SK-N-SH (cell line): ENCODE measurements at regions not wholly inside any gene's neighbourhood (a gene's known extent, or its start where the extent isn't known, plus 50 kb on each side); places are given as distances from the start of the nearest gene placed in this dataset.

Experiments used
- CTCF ChIA-PET: fragments of 300-600, 350-600 bp; formaldehyde crosslinking; extraction: SDS; loops from one replicate; lab custom pipeline; 2021; lab: Yijun Ruan, JAX
- POLR2A ChIA-PET: fragments of 350-600 bp; sonication (Branson Sonifier 250); formaldehyde crosslinking; extraction: SDS; loops from one replicate; lab custom pipeline; 2020; ENCODE audit warnings: antibody characterized with exemption, inconsistent platforms; lab: Yijun Ruan, JAX
- DNase-seq: peaks from one replicate; pipeline ENCODE4 v3.0.0; 2012
- H2AFZ ChIP-seq: fragments of 200-600 bp; sonication (generic); 2 replicates; pipeline ENCODE4 v1.8.1; 2016; ENCODE audit warnings: antibody characterized with exemption, mild to moderate bottlenecking, low read depth
- H3F3A ChIP-seq: fragments of 200-600 bp; sonication (generic); replicated peaks from 2 replicates; pipeline ENCODE3; 2016; ENCODE audit warnings: antibody characterized with exemption, mild to moderate bottlenecking; ENCODE audit not compliant: insufficient read depth
- H3K27ac ChIP-seq, 2 experiments: fragments of 200-500 bp in 1 of 2; fragments of 200-600 bp in 1 of 2; sonication (Bioruptor generic) in 1 of 2; sonication (generic), shearing (Covaris generic) in 1 of 2; 2 replicates each; pipeline versions ENCODE4 v1.5.1 to v1.6.1; 2014 to 2016; ENCODE audit warnings: low read depth in 2 of 2, inconsistent platforms in 1 of 2, low read length in 1 of 2, mild to moderate bottlenecking in 1 of 2, mixed read lengths in 1 of 2
- H3K27me3 ChIP-seq: fragments of 200-600 bp; sonication (generic), shearing (Covaris generic); 2 replicates; pipeline ENCODE4 v1.6.1; 2016; ENCODE audit warnings: mixed run types; ENCODE audit not compliant: insufficient read depth
- H3K36me3 ChIP-seq, 2 experiments: fragments of 200-500 bp in 1 of 2; fragments of 200-600 bp in 1 of 2; sonication (Bioruptor generic) in 1 of 2; sonication (generic) in 1 of 2; replicated peaks in 1 of 2; 2 replicates each; pipeline versions ENCODE3 to v1.5.1; 2014 to 2016; ENCODE audit warnings: low read length in 1 of 2, mild to moderate bottlenecking in 1 of 2; ENCODE audit not compliant: insufficient read depth in 2 of 2, control insufficient read depth in 1 of 2
- H3K4me1 ChIP-seq, 2 experiments: fragments of 200-500 bp in 1 of 2; fragments of 200-600 bp in 1 of 2; sonication (Bioruptor generic) in 1 of 2; sonication (generic), shearing (Covaris generic) in 1 of 2; 2 replicates each; pipeline versions ENCODE4 v1.5.1 to v1.6.1; 2014 to 2016; ENCODE audit warnings: low read depth in 1 of 2, low read length in 1 of 2, mixed run types in 1 of 2; ENCODE audit not compliant: insufficient read depth in 2 of 2, control insufficient read depth in 1 of 2
- H3K4me2 ChIP-seq: fragments of 200-600 bp; sonication (generic), shearing (Covaris generic); 2 replicates; pipeline ENCODE4 v1.6.1; 2017; ENCODE audit warnings: mixed run types
- H3K4me3 ChIP-seq, 2 experiments: fragments of 200-500 bp in 1 of 2; fragments of 200-600 bp in 1 of 2; sonication (Bioruptor generic) in 1 of 2; sonication (generic), shearing (Covaris generic) in 1 of 2; 2 replicates each; pipeline versions ENCODE4 v1.5.1 to v1.8.1; 2014 to 2016; ENCODE audit warnings: low read depth in 2 of 2, inconsistent platforms in 1 of 2, low read length in 1 of 2, mild to moderate bottlenecking in 1 of 2, mixed read lengths in 1 of 2, moderate library complexity in 1 of 2
- H3K79me2 ChIP-seq: fragments of 200-600 bp; sonication (generic); 2 replicates; pipeline ENCODE4 v1.8.1; 2017; ENCODE audit warnings: mild to moderate bottlenecking; ENCODE audit not compliant: insufficient read depth
- H3K9ac ChIP-seq: fragments of 200-600 bp; sonication (generic); 2 replicates; pipeline ENCODE4 v1.6.1; 2017; ENCODE audit warnings: mixed run types
- H3K9me2 ChIP-seq: fragments of 200-600 bp; sonication (generic); 2 replicates; pipeline ENCODE4 v1.6.1; 2017; ENCODE audit warnings: mixed run types
- H3K9me3 ChIP-seq: fragments of 200-600 bp; sonication (generic); 2 replicates; pipeline ENCODE4 v1.6.1; 2017; ENCODE audit warnings: mixed run types, mild to moderate bottlenecking, moderate library complexity
- H4K20me1 ChIP-seq: fragments of 200-600 bp; sonication (generic); 2 replicates; pipeline ENCODE4 v1.6.1; 2017; ENCODE audit warnings: mild to moderate bottlenecking, mixed run types; ENCODE audit not compliant: insufficient read depth
- CTCF ChIP-seq: fragments of 200-600 bp; sonication (generic); IDR thresholded peaks from 2 replicates; pipeline ENCODE4 v1.6.1; 2017; ENCODE audit warnings: antibody characterized with exemption, mild to moderate bottlenecking, moderate library complexity
- ELF1 ChIP-seq: IDR thresholded peaks from 2 replicates; pipeline ENCODE4 v1.4.0; 2012
- EP300 ChIP-seq, 2 experiments: IDR thresholded peaks; 2 replicates each; pipeline versions ENCODE4 v1.4.0 to v1.6.1; 2012; ENCODE audit warnings: borderline replicate concordance in 1 of 2, low read depth in 1 of 2, low read length in 1 of 2
- FOXJ3 ChIP-seq: sonication (generic); formaldehyde crosslinking; IDR thresholded peaks from 2 replicates; pipeline ENCODE4 v1.5.1; 2020; ENCODE audit warnings: mild to moderate bottlenecking, missing genetic modification reagents
- GATA2 ChIP-seq: sonication (generic); formaldehyde crosslinking; IDR thresholded peaks from 2 replicates; pipeline ENCODE4 v1.5.0; 2020; ENCODE audit warnings: mild to moderate bottlenecking, missing genetic modification reagents
- POLR2AphosphoS5 ChIP-seq: IDR thresholded peaks from 2 replicates; pipeline ENCODE4 v1.6.1; 2012; ENCODE audit warnings: low read depth, low read length
- RAD21 ChIP-seq: IDR thresholded peaks from 2 replicates; pipeline ENCODE4 v1.6.1; 2012; ENCODE audit warnings: mild to moderate bottlenecking, low read length
- RFX5 ChIP-seq: IDR thresholded peaks from 2 replicates; pipeline ENCODE4 v1.6.1; 2012; ENCODE audit warnings: mild to moderate bottlenecking, improper control_type of control experiment, low read length
- SMC3 ChIP-seq: IDR thresholded peaks from 2 replicates; pipeline ENCODE4 v1.6.1; 2012; ENCODE audit warnings: low read depth, low read length, improper control_type of control experiment
- USF2 ChIP-seq: fragments of 150-350 bp; IDR thresholded peaks from 2 replicates; pipeline ENCODE4 v1.6.1; 2017; ENCODE audit warnings: antibody characterized with exemption, low read length, low read depth, borderline replicate concordance
- YY1 ChIP-seq: IDR thresholded peaks from 2 replicates; pipeline ENCODE4 v1.4.0; 2012; ENCODE audit warnings: low read depth, mild to moderate bottlenecking
- WGBS: methylation state at CpG from one replicate; pipeline ENCODE4 v1.1.6; 2017; ENCODE audit warnings: low lambda C conversion rate; 5-methylcytosine and 5-hydroxymethylcytosine counted together

GRCh38 chr9:117779760-117780159 is 75.6 kb downstream of the TLR4 start:
- WGBS: 55% methylated on average over 3 of the region's 3 CpGs
- no peaks in the 10 kb centered on the region for H3K36me3 ChIP-seq
- H3K79me2 ChIP-seq: no peaks in the 10 kb centered on the region

DNA sequence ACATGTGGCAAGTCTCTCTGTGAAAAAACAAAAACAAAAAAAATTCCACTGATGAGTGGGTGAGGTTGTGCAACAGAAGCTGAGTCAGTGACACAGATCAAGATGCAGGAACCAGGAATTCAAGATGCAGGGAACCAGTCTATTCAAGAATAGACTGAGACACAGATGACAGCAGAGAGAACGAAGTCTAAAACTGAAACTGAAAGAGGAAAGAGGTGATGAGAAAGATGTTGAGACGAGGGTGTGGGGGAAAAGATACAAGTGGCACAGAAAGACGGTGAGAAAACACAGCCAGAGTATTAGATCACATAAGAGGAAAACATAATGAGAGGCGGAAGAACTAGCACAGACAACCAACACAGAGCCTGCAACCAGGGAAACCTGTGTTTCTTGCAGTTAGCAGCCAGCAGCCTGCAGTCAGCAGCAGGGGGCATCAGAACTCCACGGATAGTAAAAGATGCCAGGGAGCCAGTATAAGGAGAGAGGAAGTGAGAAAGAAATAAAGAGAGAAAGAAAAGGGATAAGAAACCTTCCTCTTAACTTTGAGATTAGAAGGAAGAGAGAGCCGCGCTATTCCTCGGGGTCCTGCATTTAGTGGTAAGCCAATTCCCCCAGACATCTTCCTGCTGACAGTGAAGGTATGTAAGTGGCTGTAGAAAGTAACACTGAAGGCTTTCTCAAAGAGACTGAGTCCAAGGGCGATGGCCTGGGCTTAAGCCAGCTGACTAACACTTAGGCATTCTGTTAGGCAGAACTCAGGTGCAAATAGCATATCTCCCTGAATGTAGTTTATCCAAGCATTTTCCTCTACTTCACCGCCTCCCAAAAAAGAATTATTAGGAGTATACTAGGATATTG is 79.0 kb downstream of the TLR4 start:
- no peak for TF ChIP-seq USF2
- peak; percentile 97 for TF ChIP-seq RAD21
- no peak for TF ChIP-seq ELF1
- no peak for TF ChIP-seq POLR2AphosphoS5
- peak; percentile 88 for TF ChIP-seq SMC3
- TF ChIP-seq EP300 (IDR thresholded peaks at IDR 0.05; ENCODE audit: borderline replicate concordance in 1 of 2, low read depth in 1 of 2, low read length in 1 of 2): no peak
- peak; percentile 96 for TF ChIP-seq CTCF
- 0 out of 2 replicates have a peak, but pooled peaks have one; percentile 10 for TF ChIP-seq RFX5
- no peak for TF ChIP-seq FOXJ3 (CRISPR knock-in tag)
- no peak for TF ChIP-seq YY1
- H3K27ac ChIP-seq: peak overlapping the region in 1 of 2 experiments; percentile 45; a peak in 1 of 4 replicates
- H3F3A ChIP-seq: no peaks in the 10 kb centered on the region
- H3K9me3 ChIP-seq: no peaks in the 10 kb centered on the region
- no peaks in the 10 kb centered on the region for H3K36me3 ChIP-seq
- 25% methylated on average over 10 of the region's 10 CpGs for WGBS
- ChIA-PET CTCF (interaction anchor here (0.6 to 1.8 kb wide), 15 partner anchors 11 to 1586 kb away, joined by 3 to 7 read pairs (median 3); partner anchors contain the start of gene BRINP1), POLR2A (no interaction called here)
- no peaks in the 10 kb centered on the region for H3K27me3 ChIP-seq
- peak; percentile 49 for DNase-seq
- H3K4me3 ChIP-seq: peak overlapping the region; percentile 43 to 70
- peak overlapping the region; percentile 50 for H2AFZ ChIP-seq
- H3K9ac ChIP-seq: peak overlapping the region; percentile 51
- no peaks in the 10 kb centered on the region for H3K9me2 ChIP-seq
- H3K4me2 ChIP-seq: peak overlapping the region; percentile 75
- no peaks in the 10 kb centered on the region for H3K79me2 ChIP-seq
- H3K4me1 ChIP-seq: peaks cover 0 to 9% of the 10 kb centered on the region in 2 experiments; a peak in 1 of 4 replicates
- H4K20me1 ChIP-seq: no peaks in the 10 kb centered on the region

More at GRCh38 chr9:117779760-117780159, 75.6 kb downstream of the TLR4 start:
- Histone ChIP-seq H3K9me3 (no peaks in the 10 kb centered on the region), H3K4me1 (peaks cover 0 to 6% of the 10 kb centered on the region in 2 experiments; a peak in 1 of 4 replicates), H4K20me1 (no peaks in the 10 kb centered on the region), H3K4me3 (no peak overlapping the region), H3K9me2 (no peaks in the 10 kb centered on the region), H3K27ac (no peak overlapping the region), H3F3A (no peaks in the 10 kb centered on the region), H3K27me3 (no peaks in the 10 kb centered on the region), H2AFZ (no peak overlapping the region), H3K4me2 (no peak overlapping the region), H3K9ac (no peak overlapping the region)
- no peak for TF ChIP-seq FOXJ3 (CRISPR knock-in tag)
- TF ChIP-seq YY1: no peak
- peak; percentile 28; the same call in 1 of the 2 replicates for TF ChIP-seq GATA2 (CRISPR knock-in tag)
- ChIA-PET CTCF (interaction anchor here (1.1 to 1.4 kb wide), 2 partner anchors 292 to 1586 kb away, joined by 3 read pairs; no protein-coding TSS in a partner anchor), POLR2A (no interaction called here)
- peak; percentile 6 for DNase-seq
